ENCODE measurements at regions not wholly inside any gene's neighbourhood (a gene's known extent, or its start where the extent isn't known, plus 50 kb on each side); places are given as distances from the start of the nearest gene placed in this dataset.

DNA sequence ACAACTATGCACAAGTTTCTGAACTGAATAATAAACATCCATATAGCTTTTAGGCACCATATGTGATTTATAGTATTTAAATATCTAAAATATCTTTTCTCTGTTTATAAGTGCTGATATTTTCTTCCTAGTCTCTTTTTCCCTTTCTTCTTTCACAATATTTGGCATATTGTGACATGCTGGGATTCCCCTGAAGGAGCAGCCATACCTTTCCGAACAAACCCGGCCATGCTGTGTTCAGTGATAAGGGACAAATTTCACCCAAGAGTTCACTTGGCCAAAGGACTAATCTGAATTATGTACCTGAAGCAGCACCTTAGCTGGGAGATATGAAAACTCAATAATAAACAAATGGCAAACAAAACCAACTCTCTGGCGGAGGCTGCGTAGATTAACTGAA, 250.8 kb downstream of the RDH14 start:
- Histone ChIP-seq H3K27ac (ENCODE audit: low read depth, low read length) (no peak overlapping the region), H3K9ac (ENCODE audit: low read depth, low read length) (no peak overlapping the region), H3K9me3 (ENCODE audit: insufficient read depth, low read depth, low read length) (no peaks in the 10 kb centered on the region), H3K27me3 (ENCODE audit: insufficient read depth, low read length) (no peaks in the 10 kb centered on the region), H3K36me3 (ENCODE audit: insufficient read depth, low read length) (no peaks in the 10 kb centered on the region), H3K4me3 (ENCODE audit: low read length) (no peak overlapping the region), H3K4me1 (ENCODE audit: insufficient read depth, low read length) (no peaks in the 10 kb centered on the region)
- 92% methylated on average over 4 of the region's 4 CpGs for WGBS

GRCh38 chr2:18309188-18309587, 251.3 kb downstream of the RDH14 start:
- H3K27me3 ChIP-seq (ENCODE audit: insufficient read depth, low read length): no peaks in the 10 kb centered on the region
- no peak overlapping the region for H3K4me3 ChIP-seq (ENCODE audit: low read length)
- H3K9ac ChIP-seq (ENCODE audit: low read depth, low read length): no peak overlapping the region
- no peaks in the 10 kb centered on the region for H3K36me3 ChIP-seq (ENCODE audit: insufficient read depth, low read length)
- H3K27ac ChIP-seq (ENCODE audit: low read depth, low read length): no peak overlapping the region
- H3K9me3 ChIP-seq (ENCODE audit: insufficient read depth, low read depth, low read length): no peaks in the 10 kb centered on the region
- no peaks in the 10 kb centered on the region for H3K4me1 ChIP-seq (ENCODE audit: insufficient read depth, low read length)

DNA sequence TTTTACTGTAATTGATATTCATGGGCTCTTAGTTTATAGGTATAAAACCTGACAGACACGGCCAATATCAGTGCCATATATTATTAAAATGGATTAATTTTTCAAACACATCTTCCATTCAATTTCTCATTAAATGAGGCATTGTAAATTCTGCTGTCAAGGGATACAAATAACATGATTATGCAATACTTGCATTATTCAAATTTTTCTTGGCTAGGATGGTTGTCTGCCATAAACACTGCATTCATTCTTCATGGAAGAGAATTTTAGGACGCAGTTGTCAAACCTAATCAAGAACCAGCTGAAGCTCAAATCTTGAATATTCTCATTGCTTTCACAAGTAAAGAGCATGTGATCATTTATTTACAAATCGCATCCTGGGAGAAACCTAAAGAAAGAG, 255.6 kb downstream of the RDH14 start:
- peaks cover 6% of the 10 kb centered on the region; the same call in 1 of the 2 replicates for H3K4me1 ChIP-seq (ENCODE audit: insufficient read depth, low read length)
- H3K4me3 ChIP-seq (ENCODE audit: low read length): no peak overlapping the region
- no peaks in the 10 kb centered on the region for H3K9me3 ChIP-seq (ENCODE audit: insufficient read depth, low read depth, low read length)
- WGBS: 100% methylated on average over 2 of the region's 3 CpGs
- no peak overlapping the region for H3K27ac ChIP-seq (ENCODE audit: low read depth, low read length)
- no peak overlapping the region for H3K9ac ChIP-seq (ENCODE audit: low read depth, low read length)
- H3K27me3 ChIP-seq (ENCODE audit: insufficient read depth, low read length): no peaks in the 10 kb centered on the region
- no peaks in the 10 kb centered on the region for H3K36me3 ChIP-seq (ENCODE audit: insufficient read depth, low read length)

- WGBS: 87% methylated on average over 2 of the region's 2 CpGs
- Histone ChIP-seq H3K4me3 (ENCODE audit: low read length) (no peak overlapping the region), H3K9me3 (ENCODE audit: insufficient read depth, low read depth, low read length) (no peaks in the 10 kb centered on the region), H3K27ac (ENCODE audit: low read depth, low read length) (no peak overlapping the region), H3K27me3 (ENCODE audit: insufficient read depth, low read length) (no peaks in the 10 kb centered on the region), H3K4me1 (ENCODE audit: insufficient read depth, low read length) (peaks cover 14% of the 10 kb centered on the region; the same call in 1 of the 2 replicates), H3K9ac (ENCODE audit: low read depth, low read length) (no peak overlapping the region), H3K36me3 (ENCODE audit: insufficient read depth, low read length) (no peaks in the 10 kb centered on the region)
These were observed 258.9 kb downstream of the RDH14 start for GRCh38 chr2:18301421-18302139.

- Histone ChIP-seq H3K4me1 (ENCODE audit: insufficient read depth, low read length) (peaks cover 14% of the 10 kb centered on the region; the same call in 1 of the 2 replicates), H3K27ac (ENCODE audit: low read depth, low read length) (no peak overlapping the region; the same call in 1 of the 2 replicates), H3K9ac (ENCODE audit: low read depth, low read length) (no peak overlapping the region), H3K4me3 (ENCODE audit: low read length) (no peak overlapping the region), H3K36me3 (ENCODE audit: insufficient read depth, low read length) (no peaks in the 10 kb centered on the region), H3K27me3 (ENCODE audit: insufficient read depth, low read length) (no peaks in the 10 kb centered on the region), H3K9me3 (ENCODE audit: insufficient read depth, low read depth, low read length) (no peaks in the 10 kb centered on the region)
- 91% methylated on average over 9 of the region's 9 CpGs for WGBS
These were observed 260.8 kb downstream of the RDH14 start for GRCh38 chr2:18299423-18300212.

DNA sequence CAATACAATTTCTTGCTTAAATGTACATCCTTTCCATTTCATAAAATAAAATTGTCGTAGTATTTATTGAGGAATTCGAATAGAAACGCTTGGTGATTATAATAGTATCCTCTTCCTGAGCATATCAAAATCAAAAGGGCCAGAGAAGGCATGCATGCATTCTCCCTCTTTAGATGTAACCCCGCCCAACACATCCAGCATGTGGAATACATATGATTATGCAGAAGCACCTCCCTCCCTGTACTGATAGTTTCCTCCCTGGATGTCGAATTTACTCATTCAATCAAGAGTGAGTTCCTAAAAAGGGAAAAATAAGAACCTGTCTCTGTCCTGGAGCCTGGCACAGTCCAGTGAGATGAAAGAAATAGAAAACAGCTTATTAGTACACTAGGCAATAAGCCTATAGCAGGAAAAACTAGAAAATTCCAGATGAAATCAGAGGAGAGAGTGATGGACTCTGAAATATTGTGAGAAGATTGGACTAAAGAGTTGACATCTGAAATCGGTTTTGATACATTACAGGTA, 262.9 kb downstream of the RDH14 start:
- Histone ChIP-seq H3K9me3 (ENCODE audit: insufficient read depth, low read depth, low read length) (no peaks in the 10 kb centered on the region), H3K27me3 (ENCODE audit: insufficient read depth, low read length) (no peaks in the 10 kb centered on the region), H3K27ac (ENCODE audit: low read depth, low read length) (no peak overlapping the region), H3K9ac (ENCODE audit: low read depth, low read length) (no peak overlapping the region), H3K36me3 (ENCODE audit: insufficient read depth, low read length) (no peaks in the 10 kb centered on the region), H3K4me1 (ENCODE audit: insufficient read depth, low read length) (peaks cover 14% of the 10 kb centered on the region; the same call in 1 of the 2 replicates), H3K4me3 (ENCODE audit: low read length) (no peak overlapping the region)
- 81% methylated on average over 2 of the region's 6 CpGs for WGBS

DNA sequence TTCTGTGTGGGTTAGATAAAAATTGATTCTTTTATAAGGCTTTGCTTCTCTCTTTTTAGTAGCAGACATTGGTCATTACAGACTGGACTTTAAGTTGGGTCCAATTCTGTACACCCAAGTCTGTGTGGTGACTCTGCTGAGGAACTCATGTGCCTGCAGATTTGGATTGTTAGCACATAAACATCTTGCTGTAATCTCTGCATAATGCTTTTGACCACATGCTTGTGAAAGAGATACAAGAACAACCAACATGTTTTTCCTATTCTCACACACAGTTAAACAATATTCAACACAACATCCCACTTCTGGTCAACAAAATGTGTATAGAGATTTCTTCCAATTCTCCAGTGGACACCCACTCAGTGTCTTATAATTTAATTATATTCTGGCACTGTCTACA, 270.1 kb downstream of the RDH14 start:
- Histone ChIP-seq H3K4me3 (ENCODE audit: low read length) (no peak overlapping the region), H3K27me3 (ENCODE audit: insufficient read depth, low read length) (no peaks in the 10 kb centered on the region), H3K36me3 (ENCODE audit: insufficient read depth, low read length) (no peaks in the 10 kb centered on the region), H3K9me3 (ENCODE audit: insufficient read depth, low read depth, low read length) (no peaks in the 10 kb centered on the region), H3K4me1 (ENCODE audit: insufficient read depth, low read length) (no peaks in the 10 kb centered on the region), H3K27ac (ENCODE audit: low read depth, low read length) (no peak overlapping the region), H3K9ac (ENCODE audit: low read depth, low read length) (no peak overlapping the region)

DNA sequence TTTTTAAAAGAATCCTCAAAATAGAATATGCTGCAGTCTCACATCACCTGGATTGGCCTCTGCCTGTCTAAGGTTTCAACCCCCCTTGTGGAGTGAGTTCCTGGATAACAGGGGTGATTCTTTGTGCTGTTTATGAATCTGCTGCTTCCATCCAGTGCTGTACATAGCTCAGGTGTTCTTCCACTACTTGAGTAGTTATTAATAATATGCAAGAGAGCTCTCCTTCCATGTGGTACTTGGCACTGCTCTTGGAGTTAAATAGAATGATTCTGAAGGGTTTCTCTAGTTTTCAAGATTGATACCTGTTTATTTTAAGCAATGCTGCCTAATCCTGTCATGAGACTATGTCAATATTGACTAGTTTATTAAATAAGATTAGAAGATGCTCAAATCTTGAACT, 273.6 kb downstream of the RDH14 start:
- Histone ChIP-seq H3K4me1 (ENCODE audit: insufficient read depth, low read length) (no peaks in the 10 kb centered on the region), H3K4me3 (ENCODE audit: low read length) (no peak overlapping the region), H3K36me3 (ENCODE audit: insufficient read depth, low read length) (no peaks in the 10 kb centered on the region), H3K9me3 (ENCODE audit: insufficient read depth, low read depth, low read length) (no peaks in the 10 kb centered on the region), H3K27me3 (ENCODE audit: insufficient read depth, low read length) (no peaks in the 10 kb centered on the region), H3K9ac (ENCODE audit: low read depth, low read length) (no peak overlapping the region), H3K27ac (ENCODE audit: low read depth, low read length) (no peak overlapping the region)

DNA sequence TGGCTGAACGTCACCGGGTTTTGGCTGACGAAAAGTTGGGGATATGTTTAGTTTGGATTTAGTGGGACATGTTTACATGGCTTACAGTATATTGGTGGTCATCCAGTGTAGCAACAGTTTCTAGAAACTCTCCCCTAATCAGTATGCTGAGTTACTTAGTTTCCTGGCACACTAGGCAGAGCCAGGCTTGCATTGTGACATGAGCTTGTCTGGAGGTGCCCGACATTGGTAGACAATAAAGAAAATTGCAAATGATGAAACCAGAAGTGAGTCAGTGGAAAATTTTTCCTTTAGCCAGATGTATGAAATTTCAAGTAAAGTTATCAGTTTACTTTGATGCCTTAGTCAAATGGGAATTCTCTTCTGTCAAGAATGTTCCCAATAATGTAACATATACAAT, 276.1 kb downstream of the RDH14 start:
- Histone ChIP-seq H3K36me3 (ENCODE audit: insufficient read depth, low read length) (no peaks in the 10 kb centered on the region), H3K4me1 (ENCODE audit: insufficient read depth, low read length) (no peaks in the 10 kb centered on the region), H3K9me3 (ENCODE audit: insufficient read depth, low read depth, low read length) (no peaks in the 10 kb centered on the region), H3K9ac (ENCODE audit: low read depth, low read length) (no peak overlapping the region), H3K27ac (ENCODE audit: low read depth, low read length) (no peak overlapping the region), H3K27me3 (ENCODE audit: insufficient read depth, low read length) (no peaks in the 10 kb centered on the region), H3K4me3 (ENCODE audit: low read length) (no peak overlapping the region)
- WGBS: 96% methylated on average over 4 of the region's 4 CpGs

DNA sequence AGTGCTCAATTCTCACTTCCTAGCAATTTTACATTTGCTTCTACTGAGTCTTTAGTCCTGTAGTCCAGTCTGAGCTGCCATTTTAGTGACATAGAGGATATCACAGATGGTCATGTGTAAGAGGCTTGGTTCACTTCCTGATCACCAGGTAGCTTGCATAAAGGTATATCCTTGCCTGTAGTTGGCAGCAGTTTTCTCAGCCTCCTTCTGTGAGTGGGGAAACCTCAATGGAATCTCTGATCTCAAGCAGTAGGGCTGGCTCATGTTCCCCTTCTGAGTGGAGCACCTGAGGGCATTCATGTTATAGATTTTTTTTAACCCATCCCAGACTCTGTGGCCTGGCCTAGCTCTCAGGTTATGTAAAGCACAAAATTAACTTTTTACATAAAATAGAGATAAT, 278.4 kb downstream of the RDH14 start:
- no peaks in the 10 kb centered on the region for H3K36me3 ChIP-seq (ENCODE audit: insufficient read depth, low read length)

GRCh38 chr2:18276583-18277075, 283.8 kb downstream of the RDH14 start:
- no peaks in the 10 kb centered on the region for H3K9me3 ChIP-seq (ENCODE audit: insufficient read depth, low read depth, low read length)
- H3K4me1 ChIP-seq (ENCODE audit: insufficient read depth, low read length): no peaks in the 10 kb centered on the region
- no peaks in the 10 kb centered on the region for H3K36me3 ChIP-seq (ENCODE audit: insufficient read depth, low read length)
- H3K9ac ChIP-seq (ENCODE audit: low read depth, low read length): no peak overlapping the region
- no peak overlapping the region for H3K27ac ChIP-seq (ENCODE audit: low read depth, low read length)
- H3K27me3 ChIP-seq (ENCODE audit: insufficient read depth, low read length): no peaks in the 10 kb centered on the region
- WGBS: 91% methylated on average over 4 of the region's 4 CpGs
- H3K4me3 ChIP-seq (ENCODE audit: low read length): no peak overlapping the region

More for the DNA sequence above, 278.4 kb downstream of the RDH14 start:
- Histone ChIP-seq H3K4me1 (ENCODE audit: insufficient read depth, low read length) (no peaks in the 10 kb centered on the region), H3K9me3 (ENCODE audit: insufficient read depth, low read depth, low read length) (no peaks in the 10 kb centered on the region), H3K27ac (ENCODE audit: low read depth, low read length) (no peak overlapping the region), H3K9ac (ENCODE audit: low read depth, low read length) (no peak overlapping the region), H3K4me3 (ENCODE audit: low read length) (no peak overlapping the region), H3K27me3 (ENCODE audit: insufficient read depth, low read length) (no peaks in the 10 kb centered on the region)

Measured in HUES64 (cell line).